ENCODE measurements at regions not wholly inside any gene's neighbourhood (a gene's known extent, or its start where the extent isn't known, plus 50 kb on each side); places are given as distances from the start of the nearest gene placed in this dataset.

GRCh38 chr2:173568054-173568453, 213.4 kb downstream of the CDCA7 start:
- no peak overlapping the region for H3K4me3 ChIP-seq (ENCODE audit: low read depth in 1 of 2, low read length in 2 of 2)
- ATAC-seq (ENCODE audit: insufficient read depth, low read depth) (peak; percentile 51; the same call in 1 of the 3 replicates), DNase-seq (peak; percentile 22)
- H4K20me1 ChIP-seq (ENCODE audit: insufficient read depth, low read length) = no peaks in the 10 kb centered on the region
- no peak overlapping the region for H3K4me2 ChIP-seq (ENCODE audit: insufficient read depth, low read length)
- peaks cover 3% of the 10 kb centered on the region for H3K27me3 ChIP-seq (ENCODE audit: insufficient read depth, low read length, poor library complexity)
- no peaks in the 10 kb centered on the region for H3K9me3 ChIP-seq (ENCODE audit: insufficient read depth, low read length, severe bottlenecking)
- no peak overlapping the region for H3K9ac ChIP-seq (ENCODE audit: low read depth, low read length)
- H3K79me2 ChIP-seq (ENCODE audit: insufficient read depth, low read length) = no peaks in the 10 kb centered on the region
- no peak overlapping the region for H2AFZ ChIP-seq (ENCODE audit: low read depth, low read length)
- peaks cover 5% of the 10 kb centered on the region; the same call in 1 of the 2 replicates for H3K4me1 ChIP-seq (ENCODE audit: insufficient read depth, low read length)
- H3K36me3 ChIP-seq (ENCODE audit: insufficient read depth, low read length) = no peaks in the 10 kb centered on the region
- H3K27ac ChIP-seq (ENCODE audit: low read length) = no peak overlapping the region
- TF ChIP-seq CTCF (IDR thresholded peaks at IDR 0.05; ENCODE audit: borderline replicate concordance, extremely low read depth, low read length, poor library complexity, severe bottlenecking) (peak; percentile 44), EZH2 (IDR thresholded peaks at IDR 0.05; ENCODE audit: borderline replicate concordance, low read depth, low read length, severe bottlenecking) (no peak)

- Histone ChIP-seq H3K9ac (ENCODE audit: low read depth, low read length) (no peak overlapping the region), H3K4me1 (ENCODE audit: insufficient read depth, low read length) (peaks cover 7% of the 10 kb centered on the region; the same call in 1 of the 2 replicates), H3K27ac (ENCODE audit: low read length) (no peak overlapping the region), H2AFZ (ENCODE audit: low read depth, low read length) (no peak overlapping the region), H3K4me2 (ENCODE audit: insufficient read depth, low read length) (no peak overlapping the region), H3K36me3 (ENCODE audit: insufficient read depth, low read length) (no peaks in the 10 kb centered on the region), H3K79me2 (ENCODE audit: insufficient read depth, low read length) (no peaks in the 10 kb centered on the region), H3K4me3 (ENCODE audit: low read depth in 1 of 2, low read length in 2 of 2) (no peak overlapping the region), H3K9me3 (ENCODE audit: insufficient read depth, low read length, severe bottlenecking) (no peaks in the 10 kb centered on the region), H3K27me3 (ENCODE audit: insufficient read depth, low read length, poor library complexity) (peaks cover 3% of the 10 kb centered on the region), H4K20me1 (ENCODE audit: insufficient read depth, low read length) (no peaks in the 10 kb centered on the region)
- ATAC-seq (ENCODE audit: insufficient read depth, low read depth) = no peak
- DNase-seq = no peak
- TF ChIP-seq EZH2 (IDR thresholded peaks at IDR 0.05; ENCODE audit: borderline replicate concordance, low read depth, low read length, severe bottlenecking) (peak; percentile 36), CTCF (IDR thresholded peaks at IDR 0.05; ENCODE audit: borderline replicate concordance, extremely low read depth, low read length, poor library complexity, severe bottlenecking) (peak; percentile 33)
Observed at GRCh38 chr2:173571021-173571821, 216.5 kb downstream of the CDCA7 start.

- TF ChIP-seq EZH2 (IDR thresholded peaks at IDR 0.05; ENCODE audit: borderline replicate concordance, low read depth, low read length, severe bottlenecking) = no peak
- TF ChIP-seq CTCF (IDR thresholded peaks at IDR 0.05; ENCODE audit: borderline replicate concordance, extremely low read depth, low read length, poor library complexity, severe bottlenecking) = no peak
- Histone ChIP-seq H3K9me3 (ENCODE audit: insufficient read depth, low read length, severe bottlenecking) (no peaks in the 10 kb centered on the region), H3K36me3 (ENCODE audit: insufficient read depth, low read length) (no peaks in the 10 kb centered on the region), H3K79me2 (ENCODE audit: insufficient read depth, low read length) (no peaks in the 10 kb centered on the region), H3K4me3 (ENCODE audit: low read depth in 1 of 2, low read length in 2 of 2) (no peak overlapping the region), H4K20me1 (ENCODE audit: insufficient read depth, low read length) (no peaks in the 10 kb centered on the region), H3K4me1 (ENCODE audit: insufficient read depth, low read length) (peaks cover 7% of the 10 kb centered on the region; the same call in 1 of the 2 replicates), H3K9ac (ENCODE audit: low read depth, low read length) (no peak overlapping the region), H3K27me3 (ENCODE audit: insufficient read depth, low read length, poor library complexity) (peaks cover 3% of the 10 kb centered on the region), H2AFZ (ENCODE audit: low read depth, low read length) (no peak overlapping the region), H3K4me2 (ENCODE audit: insufficient read depth, low read length) (no peak overlapping the region), H3K27ac (ENCODE audit: low read length) (no peak overlapping the region)
- no peak for ATAC-seq (ENCODE audit: insufficient read depth, low read depth)
- DNase-seq = no peak
Observed at GRCh38 chr2:173571887-173572680, 217.4 kb downstream of the CDCA7 start.

All from DND-41 (cell line).